Loucy (cell line): ENCODE measurements at regions not wholly inside any gene's neighbourhood (a gene's known extent, or its start where the extent isn't known, plus 50 kb on each side); places are given as distances from the start of the nearest gene placed in this dataset.

Source experiments
- H2AFZ ChIP-seq: fragments of 200-600 bp; sonication (generic); 2 replicates; pipeline ENCODE4 v1.6.0; 2016; ENCODE audit warnings: antibody characterized with exemption, mild to moderate bottlenecking, low read length, moderate library complexity
- H3F3A ChIP-seq: fragments of 200-600 bp; 2 replicates; pipeline ENCODE4 v1.6.0; 2016; ENCODE audit warnings: antibody characterized with exemption, low read depth, mild to moderate bottlenecking
- H3K27me3 ChIP-seq: fragments of 200-600 bp; sonication (generic); 2 replicates; pipeline ENCODE4 v1.6.1; 2014; ENCODE audit warnings: low read length, mild to moderate bottlenecking; ENCODE audit not compliant: insufficient read depth, poor library complexity, severe bottlenecking
- H3K36me3 ChIP-seq: fragments of 200-600 bp; sonication (generic); 2 replicates; pipeline ENCODE4 v1.6.1; 2016; ENCODE audit warnings: low read length; ENCODE audit not compliant: insufficient read depth
- H3K4me1 ChIP-seq: fragments of 200-600 bp; sonication (generic); 2 replicates; pipeline ENCODE4 v1.5.1; 2014; ENCODE audit warnings: low read length, mild to moderate bottlenecking; ENCODE audit not compliant: insufficient read depth, poor library complexity, severe bottlenecking
- H3K4me2 ChIP-seq: fragments of 200-600 bp; sonication (generic); 2 replicates; pipeline ENCODE4 v1.6.0; 2014; ENCODE audit warnings: antibody characterized with exemption, low read length, low read depth, mild to moderate bottlenecking; ENCODE audit not compliant: poor library complexity, severe bottlenecking
- H3K4me3 ChIP-seq: fragments of 200-600 bp; sonication (generic); 2 replicates; pipeline ENCODE4 v1.5.1; 2014; ENCODE audit warnings: low read length, mild to moderate bottlenecking, mixed read lengths; ENCODE audit not compliant: poor library complexity, severe bottlenecking
- H3K79me2 ChIP-seq: fragments of 200-600 bp; sonication (generic); 2 replicates; pipeline ENCODE4 v1.6.1; 2014; ENCODE audit warnings: low read length; ENCODE audit not compliant: insufficient read depth
- H3K9ac ChIP-seq: fragments of 200-600 bp; sonication (generic); 2 replicates; pipeline ENCODE4 v1.6.0; 2014; ENCODE audit warnings: mild to moderate bottlenecking, low read depth, low read length, moderate library complexity; ENCODE audit not compliant: poor library complexity, severe bottlenecking
- H3K9me2 ChIP-seq: fragments of 200-600 bp; sonication (generic); replicated peaks from 2 replicates; pipeline ENCODE4 v1.6.1; 2016; ENCODE audit warnings: low read depth, low read length, mixed read lengths
- H3K9me3 ChIP-seq: fragments of 200-600 bp; sonication (generic); 2 replicates; pipeline ENCODE4 v1.6.1; 2014; ENCODE audit warnings: mild to moderate bottlenecking, antibody characterized with exemption, low read length, low read depth; ENCODE audit not compliant: insufficient read depth
- H4K20me1 ChIP-seq: fragments of 200-600 bp; sonication (generic); 2 replicates; pipeline ENCODE4 v1.6.0; 2014; ENCODE audit warnings: antibody characterized with exemption, low read length, mild to moderate bottlenecking; ENCODE audit not compliant: insufficient read depth, poor library complexity, severe bottlenecking
- CTCF ChIP-seq: fragments of 200-600 bp; sonication (generic); conservative IDR thresholded peaks from 2 replicates; pipeline ENCODE4 v1.5.1; 2014; ENCODE audit warnings: mild to moderate bottlenecking, antibody characterized with exemption, low read length
- EZH2phosphoT487 ChIP-seq: fragments of 200-600 bp; IDR thresholded peaks from 2 replicates; pipeline ENCODE4 v1.6.1; 2018; ENCODE audit warnings: antibody characterized with exemption, mild to moderate bottlenecking, moderate library complexity, borderline replicate concordance

GRCh38 chr2:120560330-120560729 lies 175.3 kb upstream of the GLI2 start:
- Histone ChIP-seq H3K9ac (no peak overlapping the region), H4K20me1 (no peaks in the 10 kb centered on the region), H3F3A (no peaks in the 10 kb centered on the region), H3K9me2 (no peaks in the 10 kb centered on the region), H3K79me2 (no peaks in the 10 kb centered on the region), H3K36me3 (no peaks in the 10 kb centered on the region), H3K4me3 (no peak overlapping the region), H2AFZ (no peak overlapping the region), H3K27me3 (no peaks in the 10 kb centered on the region), H3K9me3 (no peaks in the 10 kb centered on the region), H3K4me2 (no peak overlapping the region), H3K4me1 (no peaks in the 10 kb centered on the region)
- TF ChIP-seq CTCF (no peak), EZH2phosphoT487 (no peak)

- TF ChIP-seq EZH2phosphoT487 (no peak), CTCF (no peak)
- H3K36me3 ChIP-seq: no peaks in the 10 kb centered on the region
These were observed 174.2 kb upstream of the GLI2 start for GRCh38 chr2:120561379-120562035.

GRCh38 chr2:120562218-120563005 lies 173.3 kb upstream of the GLI2 start:
- no peaks in the 10 kb centered on the region for H3K79me2 ChIP-seq
- no peaks in the 10 kb centered on the region for H3K9me3 ChIP-seq
- H3K36me3 ChIP-seq: no peaks in the 10 kb centered on the region
- no peaks in the 10 kb centered on the region for H4K20me1 ChIP-seq
- H3K9me2 ChIP-seq: no peaks in the 10 kb centered on the region
- no peak overlapping the region for H3K4me3 ChIP-seq
- H3K4me1 ChIP-seq: no peaks in the 10 kb centered on the region
- H3K27me3 ChIP-seq: no peaks in the 10 kb centered on the region
- no peak overlapping the region for H2AFZ ChIP-seq
- TF ChIP-seq CTCF: no peak
- no peak for TF ChIP-seq EZH2phosphoT487
- no peak overlapping the region for H3K9ac ChIP-seq
- no peak overlapping the region for H3K4me2 ChIP-seq
- no peaks in the 10 kb centered on the region for H3F3A ChIP-seq

More at GRCh38 chr2:120561379-120562035, 174.2 kb upstream of the GLI2 start:
- Histone ChIP-seq H4K20me1 (no peaks in the 10 kb centered on the region), H3K4me2 (no peak overlapping the region), H3K4me1 (no peaks in the 10 kb centered on the region), H3K9me2 (no peaks in the 10 kb centered on the region), H2AFZ (no peak overlapping the region), H3K9me3 (no peaks in the 10 kb centered on the region), H3F3A (no peaks in the 10 kb centered on the region), H3K4me3 (no peak overlapping the region), H3K9ac (no peak overlapping the region), H3K27me3 (no peaks in the 10 kb centered on the region), H3K79me2 (no peaks in the 10 kb centered on the region)
